ENCODE measurements at regions not wholly inside any gene's neighbourhood (a gene's known extent, or its start where the extent isn't known, plus 50 kb on each side); places are given as distances from the start of the nearest gene placed in this dataset.

- no peak for TF ChIP-seq ZNF121 (CRISPR knock-in tag; IDR thresholded peaks at IDR 0.05)
- no peak for TF ChIP-seq ZNF416 (CRISPR knock-in tag; IDR thresholded peaks at IDR 0.05)
- TF ChIP-seq NR1H2 (CRISPR knock-in tag; IDR thresholded peaks at IDR 0.05) = no peak
- TF ChIP-seq, protein P1, sequence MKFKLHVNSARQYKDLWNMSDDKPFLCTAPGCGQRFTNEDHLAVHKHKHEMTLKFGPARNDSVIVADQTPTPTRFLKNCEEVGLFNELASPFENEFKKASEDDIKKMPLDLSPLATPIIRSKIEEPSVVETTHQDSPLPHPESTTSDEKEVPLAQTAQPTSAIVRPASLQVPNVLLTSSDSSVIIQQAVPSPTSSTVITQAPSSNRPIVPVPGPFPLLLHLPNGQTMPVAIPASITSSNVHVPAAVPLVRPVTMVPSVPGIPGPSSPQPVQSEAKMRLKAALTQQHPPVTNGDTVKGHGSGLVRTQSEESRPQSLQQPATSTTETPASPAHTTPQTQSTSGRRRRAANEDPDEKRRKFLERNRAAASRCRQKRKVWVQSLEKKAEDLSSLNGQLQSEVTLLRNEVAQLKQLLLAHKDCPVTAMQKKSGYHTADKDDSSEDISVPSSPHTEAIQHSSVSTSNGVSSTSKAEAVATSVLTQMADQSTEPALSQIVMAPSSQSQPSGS (CRISPR knock-in tag; IDR thresholded peaks at IDR 0.05; ENCODE audit: borderline replicate concordance, low read depth) = no peak
These were observed 1590.8 kb downstream of the KHDRBS2 start (continued) for GRCh38 chr6:60695232-60695631.

DNA sequence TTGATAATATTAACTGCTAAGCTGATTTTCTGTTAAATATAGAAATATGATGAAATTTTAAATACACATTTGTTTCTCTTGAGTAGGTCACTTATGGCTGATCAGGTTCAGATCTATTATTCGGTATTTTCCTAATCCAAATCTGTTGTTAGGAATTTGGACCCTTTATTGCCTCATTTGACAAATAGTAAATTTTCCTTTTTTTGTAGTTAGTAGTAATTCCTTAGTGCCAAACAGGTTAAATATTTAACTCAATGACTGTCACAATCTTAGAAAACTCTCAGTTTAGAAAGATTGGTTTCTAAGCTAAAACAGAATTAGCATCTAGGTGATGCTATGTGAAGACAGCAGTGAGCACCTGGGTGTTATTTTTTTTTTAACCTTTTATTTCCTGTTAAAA lies 1598.9 kb downstream of the KHDRBS2 start:
- no peak overlapping the region for H3K4me3 Mint-ChIP-seq
- H3K27ac Mint-ChIP-seq = no peak overlapping the region
- ChIA-PET POLR2A (no interaction called here), CTCF (no interaction called here)
- H3K36me3 Mint-ChIP-seq = peaks cover 15% of the 10 kb centered on the region
- H3K27me3 Mint-ChIP-seq (ENCODE audit: low read depth) = no peaks in the 10 kb centered on the region
- DNase-seq (ENCODE audit: low spot score) = no peak
- ATAC-seq = no peak
- H3K4me1 Mint-ChIP-seq = peaks cover 40% of the 10 kb centered on the region
- TF ChIP-seq AR (CRISPR knock-in tag; IDR thresholded peaks at IDR 0.05) (no peak), TP53 (CRISPR knock-in tag; IDR thresholded peaks at IDR 0.05) (no peak), ZNF138 (CRISPR knock-in tag; conservative IDR thresholded peaks at IDR 0.05) (no peak), ZNF416 (CRISPR knock-in tag; IDR thresholded peaks at IDR 0.05) (no peak), USF1 (CRISPR knock-in tag; IDR thresholded peaks at IDR 0.05) (no peak), NR2C2 (CRISPR knock-in tag; IDR thresholded peaks at IDR 0.05) (no peak), IRF2 (CRISPR knock-in tag; IDR thresholded peaks at IDR 0.05; ENCODE audit: borderline replicate concordance, low read depth) (no peak)
- TF ChIP-seq, protein P2, sequence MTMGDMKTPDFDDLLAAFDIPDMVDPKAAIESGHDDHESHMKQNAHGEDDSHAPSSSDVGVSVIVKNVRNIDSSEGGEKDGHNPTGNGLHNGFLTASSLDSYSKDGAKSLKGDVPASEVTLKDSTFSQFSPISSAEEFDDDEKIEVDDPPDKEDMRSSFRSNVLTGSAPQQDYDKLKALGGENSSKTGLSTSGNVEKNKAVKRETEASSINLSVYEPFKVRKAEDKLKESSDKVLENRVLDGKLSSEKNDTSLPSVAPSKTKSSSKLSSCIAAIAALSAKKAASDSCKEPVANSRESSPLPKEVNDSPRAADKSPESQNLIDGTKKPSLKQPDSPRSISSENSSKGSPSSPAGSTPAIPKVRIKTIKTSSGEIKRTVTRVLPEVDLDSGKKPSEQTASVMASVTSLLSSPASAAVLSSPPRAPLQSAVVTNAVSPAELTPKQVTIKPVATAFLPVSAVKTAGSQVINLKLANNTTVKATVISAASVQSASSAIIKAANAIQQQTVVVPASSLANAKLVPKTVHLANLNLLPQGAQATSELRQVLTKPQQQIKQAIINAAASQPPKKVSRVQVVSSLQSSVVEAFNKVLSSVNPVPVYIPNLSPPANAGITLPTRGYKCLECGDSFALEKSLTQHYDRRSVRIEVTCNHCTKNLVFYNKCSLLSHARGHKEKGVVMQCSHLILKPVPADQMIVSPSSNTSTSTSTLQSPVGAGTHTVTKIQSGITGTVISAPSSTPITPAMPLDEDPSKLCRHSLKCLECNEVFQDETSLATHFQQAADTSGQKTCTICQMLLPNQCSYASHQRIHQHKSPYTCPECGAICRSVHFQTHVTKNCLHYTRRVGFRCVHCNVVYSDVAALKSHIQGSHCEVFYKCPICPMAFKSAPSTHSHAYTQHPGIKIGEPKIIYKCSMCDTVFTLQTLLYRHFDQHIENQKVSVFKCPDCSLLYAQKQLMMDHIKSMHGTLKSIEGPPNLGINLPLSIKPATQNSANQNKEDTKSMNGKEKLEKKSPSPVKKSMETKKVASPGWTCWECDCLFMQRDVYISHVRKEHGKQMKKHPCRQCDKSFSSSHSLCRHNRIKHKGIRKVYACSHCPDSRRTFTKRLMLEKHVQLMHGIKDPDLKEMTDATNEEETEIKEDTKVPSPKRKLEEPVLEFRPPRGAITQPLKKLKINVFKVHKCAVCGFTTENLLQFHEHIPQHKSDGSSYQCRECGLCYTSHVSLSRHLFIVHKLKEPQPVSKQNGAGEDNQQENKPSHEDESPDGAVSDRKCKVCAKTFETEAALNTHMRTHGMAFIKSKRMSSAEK (CRISPR knock-in tag; IDR thresholded peaks at IDR 0.05; ENCODE audit: borderline replicate concordance) = no peak
- H3K9me3 Mint-ChIP-seq = peaks cover 27% of the 10 kb centered on the region

DNA sequence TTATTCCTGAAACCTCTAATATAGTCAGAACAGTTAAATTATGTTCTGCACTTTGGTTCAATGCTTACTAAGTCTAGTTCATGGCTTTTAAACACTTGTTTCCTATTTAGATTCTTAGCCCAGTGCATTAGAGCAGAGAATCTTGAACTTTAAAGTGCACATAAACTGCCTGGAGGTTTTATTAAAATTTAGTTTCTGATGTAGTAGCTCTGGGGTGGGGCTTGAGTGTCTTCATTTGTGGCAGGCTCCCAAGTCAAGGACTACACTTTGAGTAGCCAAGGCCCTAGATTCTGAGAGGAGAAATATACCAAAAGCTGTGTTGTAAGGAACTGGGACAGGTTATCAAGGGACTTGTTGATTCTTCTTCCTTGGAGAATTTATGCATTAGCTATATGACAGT lies 1604.2 kb downstream of the KHDRBS2 start:
- no peak overlapping the region for H3K4me3 Mint-ChIP-seq
- no peak for DNase-seq (ENCODE audit: low spot score)
- H3K4me1 Mint-ChIP-seq = peaks cover 21% of the 10 kb centered on the region
- H3K9me3 Mint-ChIP-seq = peaks cover 50% of the 10 kb centered on the region
- no peaks in the 10 kb centered on the region for H3K27me3 Mint-ChIP-seq (ENCODE audit: low read depth)
- POLR2A ChIA-PET = no interaction called here
- no peak overlapping the region for H3K27ac Mint-ChIP-seq
- CTCF ChIA-PET = no interaction called here
- no peak for ATAC-seq
- TF ChIP-seq JAZF1 (CRISPR knock-in tag; IDR thresholded peaks at IDR 0.05) (no peak), KAT7 (CRISPR knock-in tag; IDR thresholded peaks at IDR 0.05; ENCODE audit: borderline replicate concordance) (no peak), SMAD4 (CRISPR knock-in tag; IDR thresholded peaks at IDR 0.05) (no peak), MXD4 (CRISPR knock-in tag; IDR thresholded peaks at IDR 0.05; ENCODE audit: borderline replicate concordance) (no peak), SOX15 (CRISPR knock-in tag; IDR thresholded peaks at IDR 0.05) (no peak), FOXK1 (CRISPR knock-in tag; IDR thresholded peaks at IDR 0.05) (no peak), ZNF423 (CRISPR knock-in tag; IDR thresholded peaks at IDR 0.05) (no peak)
- TF ChIP-seq, protein P3, sequence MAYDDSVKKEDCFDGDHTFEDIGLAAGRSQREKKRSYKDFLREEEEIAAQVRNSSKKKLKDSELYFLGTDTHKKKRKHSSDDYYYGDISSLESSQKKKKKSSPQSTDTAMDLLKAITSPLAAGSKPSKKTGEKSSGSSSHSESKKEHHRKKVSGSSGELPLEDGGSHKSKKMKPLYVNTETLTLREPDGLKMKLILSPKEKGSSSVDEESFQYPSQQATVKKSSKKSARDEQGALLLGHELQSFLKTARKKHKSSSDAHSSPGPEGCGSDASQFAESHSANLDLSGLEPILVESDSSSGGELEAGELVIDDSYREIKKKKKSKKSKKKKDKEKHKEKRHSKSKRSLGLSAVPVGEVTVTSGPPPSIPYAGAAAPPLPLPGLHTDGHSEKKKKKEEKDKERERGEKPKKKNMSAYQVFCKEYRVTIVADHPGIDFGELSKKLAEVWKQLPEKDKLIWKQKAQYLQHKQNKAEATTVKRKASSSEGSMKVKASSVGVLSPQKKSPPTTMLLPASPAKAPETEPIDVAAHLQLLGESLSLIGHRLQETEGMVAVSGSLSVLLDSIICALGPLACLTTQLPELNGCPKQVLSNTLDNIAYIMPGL (CRISPR knock-in tag; IDR thresholded peaks at IDR 0.05) = no peak
- peaks cover 36% of the 10 kb centered on the region for H3K36me3 Mint-ChIP-seq
